Activated T-helper 17 cell treated with anti-CD3 and anti-CD28 coated beads, Interleukin-2, amount 50 U/mL, for 72 hours (primary cell): ENCODE measurements at regions not wholly inside any gene's neighbourhood (a gene's known extent, or its start where the extent isn't known, plus 50 kb on each side); places are given as distances from the start of the nearest gene placed in this dataset.

Source experiments
- ATAC-seq: fragments of 150-1000 bp; cut with Tn5 transposase; replicated peaks from 2 replicates; pipeline ENCODE4 v1.10.0; 2021; ENCODE audit warnings: mild to moderate bottlenecking, moderate library complexity
- H3K27ac Mint-ChIP-seq: one replicate; pipeline ENCODE4 v1.8.0; 2022; ENCODE audit warnings: mixed read lengths
- H3K27me3 Mint-ChIP-seq: one replicate; pipeline ENCODE4 v1.8.0; 2022; ENCODE audit warnings: mixed read lengths
- H3K36me3 Mint-ChIP-seq: one replicate; pipeline ENCODE4 v1.8.0; 2022; ENCODE audit warnings: low read depth, mild to moderate bottlenecking, mixed read lengths
- H3K4me1 Mint-ChIP-seq: one replicate; pipeline ENCODE4 v1.8.0; 2022; ENCODE audit warnings: mixed read lengths
- H3K4me3 Mint-ChIP-seq: one replicate; pipeline ENCODE4 v1.8.0; 2022; ENCODE audit warnings: mild to moderate bottlenecking, mixed read lengths
- H3K9me3 Mint-ChIP-seq: one replicate; pipeline ENCODE4 v1.8.0; 2022; ENCODE audit warnings: mixed read lengths

DNA sequence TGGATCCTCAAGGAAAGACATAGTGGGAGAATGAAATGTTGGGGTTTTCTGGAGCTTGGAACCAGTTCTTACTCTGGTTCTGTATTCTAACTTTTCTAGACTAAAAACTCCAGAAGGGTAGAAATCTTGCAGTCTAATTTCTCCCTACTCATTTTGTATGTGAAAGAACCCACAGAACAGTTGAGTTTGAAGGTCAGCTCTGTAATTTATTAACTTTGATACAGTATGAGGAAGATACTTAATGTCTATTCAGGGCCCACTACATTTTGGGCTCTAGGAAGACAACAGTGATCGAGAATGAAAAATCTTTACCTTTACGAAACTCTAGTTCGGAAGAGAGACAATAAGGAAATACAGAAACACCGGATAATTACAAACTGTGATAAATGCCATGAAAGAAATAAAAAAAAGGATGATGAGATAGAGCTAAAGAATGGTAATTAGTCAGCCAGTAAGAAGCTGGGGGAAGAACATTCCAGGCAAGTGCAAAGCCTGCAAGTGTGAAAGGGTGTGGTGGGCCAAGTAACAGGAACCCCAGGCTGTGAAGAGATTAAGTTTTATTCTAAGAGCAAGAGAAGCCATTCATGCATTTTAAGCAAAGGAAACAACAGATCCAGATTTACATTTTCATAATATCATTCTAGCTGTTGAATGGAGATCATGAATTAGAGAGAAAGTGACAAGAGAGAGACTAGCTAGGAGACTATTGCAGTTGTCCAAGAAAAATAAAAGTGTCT is 159.9 kb upstream of the HMCN1 start:
- H3K9me3 Mint-ChIP-seq, result peaks cover 12% of the 10 kb centered on the region
- no peaks in the 10 kb centered on the region for H3K27me3 Mint-ChIP-seq
- no peak overlapping the region for H3K4me3 Mint-ChIP-seq
- H3K27ac Mint-ChIP-seq, result no peak overlapping the region
- H3K4me1 Mint-ChIP-seq, result peaks cover 10% of the 10 kb centered on the region
- no peaks in the 10 kb centered on the region for H3K36me3 Mint-ChIP-seq
- no peak for ATAC-seq

GRCh38 chr1:185573677-185574076 is 160.5 kb upstream of the HMCN1 start:
- Mint-ChIP-seq H3K36me3 (no peaks in the 10 kb centered on the region), H3K4me3 (no peak overlapping the region), H3K27me3 (no peaks in the 10 kb centered on the region), H3K27ac (no peak overlapping the region), H3K9me3 (peaks cover 8% of the 10 kb centered on the region), H3K4me1 (peaks cover 16% of the 10 kb centered on the region)
- no peak for ATAC-seq

DNA sequence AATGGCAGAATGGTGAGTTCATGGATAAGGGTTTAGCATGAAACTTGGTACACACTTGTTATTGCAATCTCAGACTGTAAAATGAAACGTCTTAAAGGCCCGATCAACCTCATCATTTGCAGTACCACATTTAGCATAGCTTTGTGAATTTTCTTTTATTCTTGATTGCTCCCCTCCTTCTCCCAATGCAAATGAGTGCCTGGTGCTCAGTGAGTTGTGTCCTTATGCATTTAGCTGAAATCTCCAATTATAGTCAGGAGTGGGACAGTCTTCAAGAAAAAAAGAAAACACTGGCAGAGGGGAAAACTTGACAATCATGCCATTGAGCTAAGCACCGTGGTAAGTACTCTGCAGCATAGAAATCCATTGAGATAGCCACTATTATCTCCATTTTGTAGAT is 161.0 kb upstream of the HMCN1 start:
- Mint-ChIP-seq H3K27me3 (no peaks in the 10 kb centered on the region), H3K9me3 (peaks cover 7% of the 10 kb centered on the region), H3K4me3 (no peak overlapping the region), H3K27ac (no peak overlapping the region), H3K4me1 (peaks cover 21% of the 10 kb centered on the region), H3K36me3 (no peaks in the 10 kb centered on the region)
- no peak for ATAC-seq

DNA sequence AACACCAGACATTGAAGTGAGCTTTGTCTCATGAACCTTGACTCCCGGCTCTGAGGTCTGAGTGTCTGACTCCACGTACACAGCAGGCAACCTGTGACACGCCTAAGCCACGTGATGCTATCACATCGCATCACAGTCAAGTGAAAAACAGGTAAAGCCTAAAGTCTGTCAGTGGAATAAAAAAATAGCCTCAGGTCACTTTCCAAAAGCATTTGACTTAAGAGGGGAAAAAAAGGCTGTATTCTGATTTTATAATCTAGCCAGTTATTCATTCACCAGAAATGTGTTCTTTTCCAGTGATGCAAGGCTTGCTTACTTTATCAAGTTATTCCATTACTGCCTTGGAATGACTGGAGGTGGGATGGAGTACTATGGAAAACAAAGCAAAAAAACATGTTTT is 163.2 kb upstream of the HMCN1 start:
- peaks cover 7% of the 10 kb centered on the region for H3K9me3 Mint-ChIP-seq
- no peak overlapping the region for H3K27ac Mint-ChIP-seq
- H3K36me3 Mint-ChIP-seq, result peaks cover 6% of the 10 kb centered on the region
- H3K4me1 Mint-ChIP-seq, result peaks cover 37% of the 10 kb centered on the region
- ATAC-seq, result no peak
- H3K27me3 Mint-ChIP-seq, result no peaks in the 10 kb centered on the region
- H3K4me3 Mint-ChIP-seq, result no peak overlapping the region

- peak overlapping the region; percentile 65 for H3K4me3 Mint-ChIP-seq
- H3K27ac Mint-ChIP-seq, result peak overlapping the region; percentile 97
- peaks cover 6% of the 10 kb centered on the region for H3K36me3 Mint-ChIP-seq
- H3K4me1 Mint-ChIP-seq, result peaks cover 37% of the 10 kb centered on the region
- peaks cover 6% of the 10 kb centered on the region for H3K9me3 Mint-ChIP-seq
- peak; percentile 81 for ATAC-seq
- no peaks in the 10 kb centered on the region for H3K27me3 Mint-ChIP-seq
Observed at GRCh38 chr1:185568155-185569123, 165.8 kb upstream of the HMCN1 start.

DNA sequence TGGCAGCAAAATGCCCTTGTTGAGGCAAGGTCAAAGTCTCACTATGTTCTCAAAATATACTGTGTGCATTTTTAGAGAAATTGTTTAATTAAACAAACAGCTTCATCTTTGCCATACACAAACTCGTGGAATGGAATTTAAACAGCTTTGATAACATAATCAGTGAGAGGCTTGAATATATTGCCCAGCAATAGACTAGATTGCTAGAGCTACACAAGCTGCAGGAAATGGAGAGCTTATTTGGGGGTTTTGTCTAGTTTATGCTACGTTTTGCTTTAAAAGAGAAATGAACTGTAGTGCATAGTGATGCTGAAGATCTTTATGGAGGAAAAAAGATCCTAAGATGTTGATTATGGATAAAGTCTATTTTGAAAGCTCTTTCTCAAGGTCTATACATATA is 166.8 kb upstream of the HMCN1 start:
- ATAC-seq, result no peak
- peaks cover 6% of the 10 kb centered on the region for H3K36me3 Mint-ChIP-seq
- H3K27me3 Mint-ChIP-seq, result no peaks in the 10 kb centered on the region
- H3K4me1 Mint-ChIP-seq, result peaks cover 43% of the 10 kb centered on the region
- H3K27ac Mint-ChIP-seq, result peak overlapping the region; percentile 97
- H3K9me3 Mint-ChIP-seq, result peaks cover 4% of the 10 kb centered on the region
- H3K4me3 Mint-ChIP-seq, result peak overlapping the region; percentile 65

DNA sequence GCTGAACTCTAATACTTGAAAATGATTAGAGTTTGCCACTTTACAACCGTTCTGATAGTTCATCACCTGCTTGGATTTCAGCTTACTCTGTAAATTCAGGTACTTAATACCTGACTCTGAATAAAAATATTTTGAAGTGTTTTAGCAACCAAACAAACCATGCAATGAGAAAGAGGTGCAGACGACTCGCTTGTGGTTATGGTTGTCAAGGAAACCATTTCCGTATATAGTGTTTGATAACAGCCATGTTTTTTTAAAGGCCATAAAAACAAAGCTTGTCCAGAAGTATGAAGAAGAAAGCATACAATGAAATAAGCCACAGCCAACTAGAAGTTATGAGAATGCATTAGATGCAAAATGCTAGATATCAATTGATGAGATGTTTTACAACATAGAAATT is 167.2 kb upstream of the HMCN1 start:
- ATAC-seq, result peak; percentile 79
- Mint-ChIP-seq H3K36me3 (peaks cover 6% of the 10 kb centered on the region), H3K9me3 (peaks cover 4% of the 10 kb centered on the region)

GRCh38 chr1:185565302-185565701 is 168.9 kb upstream of the HMCN1 start:
- Mint-ChIP-seq H3K4me1 (peaks cover 60% of the 10 kb centered on the region), H3K9me3 (peaks cover 4% of the 10 kb centered on the region), H3K36me3 (peaks cover 6% of the 10 kb centered on the region), H3K27me3 (no peaks in the 10 kb centered on the region), H3K27ac (peak overlapping the region; percentile 97), H3K4me3 (no peak overlapping the region)
- ATAC-seq, result no peak

More for the DNA sequence above, 167.2 kb upstream of the HMCN1 start:
- Mint-ChIP-seq H3K27ac (peak overlapping the region; percentile 97), H3K27me3 (no peaks in the 10 kb centered on the region), H3K4me3 (peak overlapping the region; percentile 65), H3K4me1 (peaks cover 43% of the 10 kb centered on the region)

- Mint-ChIP-seq H3K4me3 (no peak overlapping the region), H3K36me3 (peaks cover 6% of the 10 kb centered on the region), H3K27me3 (no peaks in the 10 kb centered on the region), H3K4me1 (peaks cover 65% of the 10 kb centered on the region), H3K9me3 (peaks cover 4% of the 10 kb centered on the region), H3K27ac (peak overlapping the region; percentile 97)
- ATAC-seq, result no peak
Observed at GRCh38 chr1:185564816-185565215, 169.4 kb upstream of the HMCN1 start.

GRCh38 chr1:185562461-185563359 is 171.5 kb upstream of the HMCN1 start:
- H3K4me1 Mint-ChIP-seq, result peaks cover 53% of the 10 kb centered on the region
- H3K27ac Mint-ChIP-seq, result peak overlapping the region; percentile 87
- no peaks in the 10 kb centered on the region for H3K9me3 Mint-ChIP-seq
- no peak overlapping the region for H3K4me3 Mint-ChIP-seq
- H3K27me3 Mint-ChIP-seq, result no peaks in the 10 kb centered on the region
- peaks cover 6% of the 10 kb centered on the region for H3K36me3 Mint-ChIP-seq
- ATAC-seq, result no peak

GRCh38 chr1:185561629-185562028 is 172.6 kb upstream of the HMCN1 start:
- Mint-ChIP-seq H3K27ac (peak overlapping the region; percentile 87), H3K9me3 (no peaks in the 10 kb centered on the region), H3K36me3 (no peaks in the 10 kb centered on the region), H3K27me3 (no peaks in the 10 kb centered on the region), H3K4me1 (peaks cover 43% of the 10 kb centered on the region), H3K4me3 (peak overlapping the region; percentile 49)
- peak; percentile 25 for ATAC-seq

- H3K27ac Mint-ChIP-seq, result peak overlapping the region; percentile 87
- H3K9me3 Mint-ChIP-seq, result no peaks in the 10 kb centered on the region
- peak overlapping the region; percentile 49 for H3K4me3 Mint-ChIP-seq
- ATAC-seq, result no peak
- H3K27me3 Mint-ChIP-seq, result no peaks in the 10 kb centered on the region
- no peaks in the 10 kb centered on the region for H3K36me3 Mint-ChIP-seq
- peaks cover 37% of the 10 kb centered on the region for H3K4me1 Mint-ChIP-seq
Observed at GRCh38 chr1:185560760-185561159, 173.4 kb upstream of the HMCN1 start.

- no peaks in the 10 kb centered on the region for H3K36me3 Mint-ChIP-seq
- ATAC-seq, result peak; percentile 92
- H3K4me3 Mint-ChIP-seq, result peak overlapping the region; percentile 49
- H3K9me3 Mint-ChIP-seq, result no peaks in the 10 kb centered on the region
- H3K27me3 Mint-ChIP-seq, result no peaks in the 10 kb centered on the region
- peaks cover 37% of the 10 kb centered on the region for H3K4me1 Mint-ChIP-seq
- H3K27ac Mint-ChIP-seq, result peak overlapping the region; percentile 87
Observed at GRCh38 chr1:185559684-185560331, 174.4 kb upstream of the HMCN1 start.
